ENCODE measurements at regions not wholly inside any gene's neighbourhood (a gene's known extent, or its start where the extent isn't known, plus 50 kb on each side); places are given as distances from the start of the nearest gene placed in this dataset.

DNA sequence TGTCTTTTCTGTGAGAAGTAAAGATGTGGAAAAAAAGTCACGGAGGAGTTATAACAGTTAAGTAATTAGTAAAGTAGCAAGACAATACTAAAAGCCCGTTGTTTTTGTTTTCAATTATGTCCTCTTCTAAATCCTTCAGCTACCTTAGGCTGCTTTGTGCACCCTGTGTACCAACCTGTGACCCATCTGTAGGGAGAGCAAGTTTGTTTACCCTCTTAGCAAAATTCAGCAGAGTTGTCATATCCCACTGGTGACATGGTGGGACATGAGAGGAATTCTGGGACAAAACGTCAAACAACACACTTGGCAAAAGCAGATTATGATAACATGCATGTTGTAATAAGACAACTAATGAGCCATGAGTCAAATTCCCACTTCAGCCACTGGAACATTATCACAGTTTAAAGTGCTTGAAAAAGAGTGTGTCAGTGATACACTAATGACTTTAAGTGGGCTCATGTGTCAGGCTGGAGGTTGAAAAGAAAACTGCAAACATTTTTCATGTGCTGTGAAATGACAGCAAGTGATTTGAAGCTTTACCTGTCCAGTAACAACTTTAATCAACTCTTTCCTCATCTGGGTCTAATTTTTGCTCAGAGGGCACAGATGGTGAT lies 392.8 kb upstream of the ACVR2A start:
- TF ChIP-seq, protein P1, sequence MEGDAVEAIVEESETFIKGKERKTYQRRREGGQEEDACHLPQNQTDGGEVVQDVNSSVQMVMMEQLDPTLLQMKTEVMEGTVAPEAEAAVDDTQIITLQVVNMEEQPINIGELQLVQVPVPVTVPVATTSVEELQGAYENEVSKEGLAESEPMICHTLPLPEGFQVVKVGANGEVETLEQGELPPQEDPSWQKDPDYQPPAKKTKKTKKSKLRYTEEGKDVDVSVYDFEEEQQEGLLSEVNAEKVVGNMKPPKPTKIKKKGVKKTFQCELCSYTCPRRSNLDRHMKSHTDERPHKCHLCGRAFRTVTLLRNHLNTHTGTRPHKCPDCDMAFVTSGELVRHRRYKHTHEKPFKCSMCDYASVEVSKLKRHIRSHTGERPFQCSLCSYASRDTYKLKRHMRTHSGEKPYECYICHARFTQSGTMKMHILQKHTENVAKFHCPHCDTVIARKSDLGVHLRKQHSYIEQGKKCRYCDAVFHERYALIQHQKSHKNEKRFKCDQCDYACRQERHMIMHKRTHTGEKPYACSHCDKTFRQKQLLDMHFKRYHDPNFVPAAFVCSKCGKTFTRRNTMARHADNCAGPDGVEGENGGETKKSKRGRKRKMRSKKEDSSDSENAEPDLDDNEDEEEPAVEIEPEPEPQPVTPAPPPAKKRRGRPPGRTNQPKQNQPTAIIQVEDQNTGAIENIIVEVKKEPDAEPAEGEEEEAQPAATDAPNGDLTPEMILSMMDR (IDR thresholded peaks at IDR 0.05) = no peak
- no peak for TF ChIP-seq POLR2AphosphoS5 (IDR thresholded peaks at IDR 0.05; ENCODE audit: low read depth, low read length)
